ENCODE measurements at regions not wholly inside any gene's neighbourhood (a gene's known extent, or its start where the extent isn't known, plus 50 kb on each side); places are given as distances from the start of the nearest gene placed in this dataset.
"Not testable (repeated sequence)": the region's sequence is repeated elsewhere in the genome, so short reads cannot be mapped to it uniquely, and the experiment has no call there.

DNA sequence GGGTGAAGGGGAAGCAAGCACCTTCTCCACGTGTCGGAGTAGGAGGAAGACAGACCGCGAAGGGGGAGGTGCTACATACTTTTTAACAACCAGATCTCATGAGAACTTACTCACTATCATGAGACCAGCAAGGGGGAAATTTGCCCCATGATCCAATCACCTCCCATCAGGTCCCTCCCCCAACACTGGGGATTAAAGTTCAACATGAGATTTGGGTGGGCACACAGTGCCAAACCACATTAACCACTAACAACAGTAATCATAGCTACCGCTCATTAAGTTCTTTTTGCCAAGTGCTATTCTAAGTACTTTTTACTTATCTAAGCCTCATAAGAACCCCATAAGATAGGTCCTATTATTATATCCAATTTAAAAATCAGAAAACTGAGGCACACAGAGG is 450.5 kb upstream of the DDI1 start:
- DNase-seq, result no peak

DNA sequence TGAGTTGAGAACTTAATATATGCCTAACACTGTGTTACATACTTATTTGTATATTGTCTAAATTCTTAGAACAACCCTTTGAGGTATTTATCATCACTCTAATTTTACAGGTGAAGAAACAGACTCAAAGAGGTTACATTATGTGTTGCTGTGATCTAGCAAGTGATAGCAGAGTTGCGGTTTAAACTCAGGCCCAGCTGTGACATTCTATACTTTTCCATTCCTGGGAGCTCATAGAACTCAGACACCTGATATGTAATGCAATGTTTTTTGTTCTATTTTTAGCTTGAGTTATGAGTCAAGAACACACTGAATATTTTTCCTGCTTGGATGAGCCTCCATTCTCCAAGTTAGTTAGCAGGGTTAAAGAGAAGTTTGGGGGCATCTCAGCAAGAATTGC is 449.7 kb upstream of the DDI1 start:
- DNase-seq, result no peak

DNA sequence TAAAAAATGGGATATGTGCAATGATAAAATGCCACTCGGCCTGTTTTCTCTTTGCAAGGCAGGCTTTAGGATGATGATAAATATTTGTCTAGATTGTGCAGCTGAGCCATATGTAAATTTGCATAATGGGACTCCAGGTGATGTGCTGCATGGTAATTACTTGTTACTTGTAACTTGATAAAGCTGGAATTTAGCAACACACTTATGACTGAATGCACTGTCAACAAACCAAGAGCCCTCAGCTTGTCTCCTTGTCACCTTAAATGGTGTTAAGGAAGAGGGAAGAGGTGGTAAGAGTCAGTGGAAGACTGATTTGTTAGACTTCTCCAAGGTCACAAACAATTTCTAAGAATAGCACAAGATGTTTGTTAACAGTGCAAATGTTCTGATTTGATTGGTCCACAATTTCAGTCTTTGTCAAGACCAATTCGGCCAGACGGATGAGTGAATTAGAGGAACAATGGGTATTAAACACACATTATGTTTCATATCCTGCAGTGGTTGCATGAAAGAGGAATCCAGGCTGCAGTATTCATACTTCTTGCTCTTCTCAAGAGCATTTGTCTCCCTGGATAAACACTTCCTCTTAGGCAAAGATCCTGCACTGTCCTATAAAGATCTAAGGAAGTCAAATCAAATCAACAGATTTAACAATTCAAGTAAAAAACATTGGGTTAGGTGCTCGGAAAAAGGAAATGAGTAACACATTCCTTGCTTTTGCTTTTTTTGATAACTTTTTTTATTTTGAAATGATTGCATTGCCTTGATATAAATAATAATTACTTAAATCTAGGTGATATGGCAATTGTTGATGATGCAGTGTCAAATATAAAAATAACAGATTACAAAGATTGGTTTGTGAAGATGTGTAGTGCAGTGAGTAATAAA is 448.3 kb upstream of the DDI1 start:
- no peak for DNase-seq

DNA sequence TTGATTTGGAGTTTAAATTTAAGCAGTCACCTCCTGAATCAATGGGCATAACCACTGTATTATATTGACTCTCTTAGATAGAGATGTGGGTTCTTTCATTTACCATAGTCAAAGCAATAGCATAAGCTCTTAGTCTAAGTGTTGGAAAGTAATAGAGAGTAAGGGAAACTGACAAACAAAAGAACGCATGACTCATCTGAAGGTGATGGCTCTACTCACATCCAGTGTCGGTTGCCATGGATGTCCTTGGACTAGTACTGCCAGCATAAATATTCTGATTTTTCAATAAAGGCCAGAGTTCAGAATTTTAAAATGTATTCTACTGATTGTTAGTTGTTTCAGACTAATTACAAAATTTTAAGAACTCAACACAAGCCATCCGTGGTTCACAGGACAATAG is 444.9 kb upstream of the DDI1 start:
- no peak for DNase-seq

DNA sequence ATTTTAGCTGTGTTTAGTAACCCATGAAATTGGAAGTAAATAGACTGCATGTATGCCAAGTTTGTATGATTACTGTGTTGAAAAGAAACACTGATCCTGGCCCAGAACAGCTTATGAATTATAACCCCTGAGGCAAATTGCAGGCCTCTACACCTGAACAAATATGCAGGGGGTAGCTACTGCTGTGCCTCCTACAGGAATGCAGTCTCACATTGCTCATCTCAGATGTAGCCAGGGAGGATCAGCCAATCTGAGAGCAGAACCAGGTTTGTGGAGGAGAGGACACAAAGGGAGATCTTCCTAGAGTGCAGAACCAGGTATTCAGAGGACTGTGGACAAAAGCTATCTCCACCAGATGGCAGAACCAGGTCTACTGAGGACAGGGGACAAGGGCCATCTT is 442.2 kb upstream of the DDI1 start:
- DNase-seq, result no peak

DNA sequence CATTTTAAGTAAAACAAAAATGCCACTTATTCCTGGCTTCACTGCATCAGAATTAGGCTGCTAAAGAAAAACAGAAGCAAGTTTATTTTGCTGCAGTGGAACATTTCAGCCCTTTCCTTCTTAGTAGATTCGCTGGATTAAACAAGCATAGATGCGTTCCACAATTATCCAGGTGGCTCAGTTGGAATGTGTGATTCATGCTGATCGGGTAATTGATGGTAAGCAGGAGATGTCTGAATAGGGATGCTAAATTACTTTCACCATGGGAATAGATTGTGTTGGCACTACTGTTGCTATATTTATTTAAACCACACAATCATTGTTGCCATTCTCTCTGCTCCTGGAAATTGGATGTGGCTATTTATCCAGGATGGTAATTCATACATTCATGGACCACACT is 440.1 kb upstream of the DDI1 start:
- no peak for DNase-seq

DNA sequence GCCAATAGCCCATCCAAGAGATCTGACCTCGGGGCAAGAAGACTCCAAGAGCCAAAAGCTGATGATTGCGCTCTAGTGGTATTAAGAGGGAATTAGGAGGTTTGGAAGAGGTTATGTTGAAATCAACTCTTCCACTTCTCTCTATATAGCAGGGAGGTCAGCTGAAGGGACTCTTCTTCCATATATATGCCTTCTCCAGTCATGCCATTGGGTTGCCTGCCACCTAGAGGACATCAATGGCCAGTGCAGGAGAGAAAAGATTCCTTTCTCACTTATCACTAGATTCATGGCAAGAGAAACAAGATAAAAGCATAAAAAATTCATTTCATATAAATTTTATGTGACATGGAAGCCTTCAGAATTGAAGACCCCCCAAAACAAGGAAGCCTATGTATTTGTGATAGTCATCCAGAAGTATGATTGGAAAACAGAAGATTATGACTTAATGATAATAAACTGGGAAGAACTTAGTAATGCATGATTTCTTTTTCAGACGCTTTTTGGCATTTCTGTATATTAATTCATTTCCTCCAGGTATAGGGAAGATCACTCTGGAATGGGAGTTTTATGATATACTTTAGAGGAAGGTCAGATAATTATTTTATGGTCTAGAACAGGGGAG is 435.1 kb upstream of the DDI1 start:
- DNase-seq, result peak; percentile 31

DNA sequence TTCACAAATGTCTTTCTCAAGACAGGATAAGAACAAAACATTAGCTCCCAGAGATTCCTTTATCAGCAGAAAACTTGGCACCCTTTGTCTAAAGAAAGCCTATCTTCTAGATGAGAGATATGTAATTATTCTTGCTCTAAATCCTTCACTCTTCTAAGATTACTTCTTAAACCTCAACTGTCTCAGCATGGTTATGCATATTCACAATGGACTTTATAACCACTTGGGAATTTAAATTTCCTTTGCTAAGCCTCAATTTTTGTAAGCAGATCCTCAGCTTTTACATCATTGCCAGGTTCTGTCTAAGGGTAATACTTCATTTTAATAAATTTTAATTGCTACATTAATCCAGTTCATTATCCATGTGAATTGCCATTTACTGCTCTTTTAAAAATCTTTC is 433.6 kb upstream of the DDI1 start:
- DNase-seq, result no peak

DNA sequence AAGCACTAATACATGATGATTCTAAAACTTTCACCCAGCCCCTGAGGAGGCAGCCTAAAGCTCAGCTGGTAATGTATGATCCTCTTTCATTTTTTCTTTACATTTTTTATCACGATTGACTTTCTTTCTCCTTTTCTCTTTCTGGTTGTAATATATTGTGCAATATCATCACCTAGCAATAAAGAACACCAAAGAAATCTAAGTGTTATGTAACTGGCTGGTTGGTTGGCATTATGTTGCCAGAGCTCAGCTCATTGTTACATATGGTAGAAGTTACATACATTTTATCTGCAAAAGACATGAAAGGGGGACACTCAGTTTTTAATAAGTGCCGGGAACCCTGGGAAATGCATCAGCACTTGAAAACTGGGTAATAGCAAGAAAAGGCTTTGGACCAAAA is 432.1 kb upstream of the DDI1 start:
- no peak for DNase-seq

DNA sequence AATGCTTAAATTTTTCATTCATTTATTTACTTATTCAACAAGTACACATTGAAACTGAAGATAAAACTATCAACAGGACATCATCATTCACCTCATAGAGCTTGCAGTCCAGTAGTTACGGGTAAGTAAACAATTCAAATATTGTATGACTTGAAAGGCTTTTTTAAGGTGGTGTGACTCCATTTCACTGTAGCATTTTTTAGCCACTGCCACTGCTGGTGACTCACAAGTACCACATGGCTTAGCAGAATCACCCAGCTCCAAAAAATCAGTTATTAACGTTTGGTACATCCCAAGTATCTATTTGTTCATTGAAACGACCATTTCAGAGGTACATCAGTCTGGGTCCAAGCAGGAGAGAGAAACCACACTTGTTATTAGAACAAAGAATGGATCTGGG is 427.9 kb upstream of the DDI1 start:
- DNase-seq, result no peak

DNA sequence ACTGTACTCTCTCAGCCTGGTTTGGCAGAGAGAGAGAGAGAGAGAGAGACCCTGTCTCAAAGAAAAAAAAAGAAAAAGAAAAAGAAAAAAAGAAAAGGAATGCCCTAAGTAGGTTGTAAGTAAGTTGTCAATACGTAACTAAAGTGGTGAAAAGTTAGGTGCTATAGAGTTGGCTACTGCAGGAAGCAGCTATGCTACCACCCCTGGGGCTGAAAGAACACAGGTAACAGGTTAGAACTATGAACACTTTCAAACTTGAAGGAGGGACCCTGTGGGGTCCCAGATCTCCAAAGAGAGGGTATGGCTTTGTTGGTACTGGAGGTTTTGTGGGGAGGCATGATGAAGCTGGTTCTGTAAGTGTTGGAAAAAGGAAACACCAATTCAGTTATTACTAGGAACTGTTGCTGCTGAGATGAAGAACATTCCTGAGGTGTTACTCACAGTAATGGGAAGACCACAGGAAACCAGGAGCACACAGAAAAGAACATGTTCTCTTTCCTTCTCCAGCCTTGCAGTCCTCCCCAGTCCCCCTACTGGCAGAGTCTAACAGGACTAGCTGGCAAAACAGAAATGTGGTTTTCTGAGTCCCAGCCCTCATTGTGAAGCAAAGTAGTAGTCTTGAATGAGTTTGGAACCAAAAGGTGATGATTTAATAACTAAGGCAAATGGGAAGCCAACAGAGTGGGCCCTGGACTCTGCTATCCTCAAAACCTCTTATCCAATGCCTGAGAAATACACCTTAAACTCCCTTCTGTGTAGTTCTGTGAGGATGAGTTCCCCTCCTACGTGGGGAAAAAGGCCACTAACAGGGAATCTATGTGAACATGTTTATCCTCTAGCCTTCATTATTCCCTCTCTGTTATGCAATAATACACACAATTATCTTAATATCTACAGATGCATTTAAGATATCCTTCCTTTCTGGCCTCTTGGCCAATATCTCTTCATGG is 427.0 kb upstream of the DDI1 start:
- no peak for DNase-seq

DNA sequence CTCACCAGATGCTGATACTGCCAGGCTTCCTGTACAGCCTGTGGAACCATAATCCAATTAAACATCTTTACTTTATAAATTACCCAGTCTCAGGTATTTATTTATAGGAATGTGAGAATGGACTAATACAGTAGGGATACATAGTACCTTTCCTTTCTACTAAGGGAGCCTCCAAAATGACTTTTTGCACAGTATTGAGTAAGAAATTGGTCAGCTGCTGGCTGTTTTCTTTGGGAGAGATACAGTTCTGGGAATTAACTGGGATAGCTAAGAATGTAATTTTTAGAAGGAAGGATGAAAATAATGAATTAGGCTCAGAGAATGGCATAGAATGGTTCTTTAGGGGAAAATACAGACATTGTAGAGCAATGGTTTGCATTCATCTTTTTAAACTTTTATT is 426.0 kb upstream of the DDI1 start:
- no peak for DNase-seq

DNA sequence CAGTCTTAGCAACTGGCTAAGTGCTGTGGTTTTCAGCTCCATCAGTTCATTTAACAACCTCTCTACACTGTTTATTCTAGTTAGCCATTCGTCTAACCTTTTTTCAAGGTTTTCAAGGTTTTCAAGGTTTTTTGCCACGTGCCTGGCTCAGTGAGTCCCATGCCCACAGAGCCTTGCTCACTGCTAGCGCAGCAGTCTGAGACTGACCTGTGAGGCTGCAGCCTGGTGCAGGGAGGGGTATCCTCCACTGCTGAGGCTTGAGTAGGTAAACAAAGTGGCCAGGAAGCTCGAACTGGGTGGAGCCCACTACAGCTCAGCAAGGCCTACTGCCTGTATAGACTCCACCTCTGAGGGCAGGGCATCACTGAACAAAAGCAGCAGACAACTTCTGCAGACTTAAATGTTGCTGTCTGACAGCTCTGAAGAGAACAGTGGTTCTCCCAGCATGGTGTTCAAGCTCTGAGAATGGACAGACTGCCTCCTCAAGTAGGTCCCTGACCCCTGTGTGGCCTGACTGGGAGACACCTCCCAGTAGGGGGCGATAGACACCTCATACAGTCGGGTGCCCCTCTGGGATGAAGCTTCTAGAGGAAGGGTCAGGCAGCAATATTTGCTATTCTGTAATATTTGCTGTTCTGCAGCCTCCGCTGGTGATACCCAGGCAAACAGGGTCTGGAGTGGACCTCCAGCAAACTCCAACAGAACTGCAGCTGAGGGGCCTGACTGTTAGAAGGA is 424.7 kb upstream of the DDI1 start:
- not testable (repeated sequence) for DNase-seq

DNA sequence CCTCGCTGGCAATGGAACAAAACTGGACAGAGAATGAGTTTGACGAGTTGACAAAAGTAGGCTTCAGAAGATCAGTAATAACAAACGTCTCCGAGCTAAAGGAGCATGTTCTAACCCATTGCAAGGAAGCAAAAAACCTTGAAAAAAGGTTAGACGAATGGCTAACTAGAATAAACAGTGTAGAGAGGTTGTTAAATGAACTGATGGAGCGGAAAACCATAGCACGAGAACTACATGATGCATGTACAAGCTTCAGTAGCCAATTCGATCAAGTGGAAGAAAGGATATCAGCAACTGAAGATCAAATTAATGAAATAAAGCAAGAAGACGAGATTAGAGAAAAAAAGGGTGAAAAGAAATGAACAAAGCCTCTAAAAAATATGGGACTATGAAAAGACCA is 424.0 kb upstream of the DDI1 start:
- DNase-seq, result not testable (repeated sequence)

DNA sequence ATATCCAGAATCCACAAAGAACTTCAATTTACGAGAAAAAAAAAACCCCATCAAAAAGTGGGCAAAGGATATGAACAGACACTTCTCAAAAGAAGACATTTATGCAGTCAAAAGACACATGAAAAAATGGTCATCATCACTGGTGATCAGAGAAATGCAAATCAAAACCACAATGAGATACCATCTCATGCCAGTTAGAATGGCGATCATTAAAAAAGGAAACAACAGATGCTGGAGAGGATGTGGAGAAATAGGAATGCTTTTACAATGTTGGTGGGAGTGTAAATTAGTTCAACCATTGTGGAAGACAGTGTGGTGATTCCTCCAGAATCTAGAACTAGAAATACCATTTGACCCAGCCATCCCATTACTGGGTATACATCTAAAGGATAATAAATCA is 419.9 kb upstream of the DDI1 start:
- not testable (repeated sequence) for DNase-seq

DNA sequence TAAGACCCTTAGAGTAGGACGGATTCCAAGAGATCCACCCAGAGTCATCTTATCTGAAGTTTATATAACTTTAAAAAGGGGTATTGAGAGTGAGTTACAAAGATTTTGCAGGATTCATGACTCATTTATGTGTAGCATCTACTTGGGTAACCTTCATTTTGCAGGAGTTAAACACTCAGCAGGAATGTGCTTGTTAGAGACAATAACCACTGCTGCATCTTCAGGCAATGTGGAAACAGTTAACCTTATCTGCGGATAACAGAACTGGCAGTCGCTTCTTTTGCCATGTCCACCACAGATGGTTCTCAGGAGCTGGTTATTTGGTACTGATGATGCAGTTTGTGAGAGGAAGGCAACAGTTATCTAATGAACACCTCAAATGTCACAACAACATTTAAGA is 417.9 kb upstream of the DDI1 start:
- no peak for DNase-seq

DNA sequence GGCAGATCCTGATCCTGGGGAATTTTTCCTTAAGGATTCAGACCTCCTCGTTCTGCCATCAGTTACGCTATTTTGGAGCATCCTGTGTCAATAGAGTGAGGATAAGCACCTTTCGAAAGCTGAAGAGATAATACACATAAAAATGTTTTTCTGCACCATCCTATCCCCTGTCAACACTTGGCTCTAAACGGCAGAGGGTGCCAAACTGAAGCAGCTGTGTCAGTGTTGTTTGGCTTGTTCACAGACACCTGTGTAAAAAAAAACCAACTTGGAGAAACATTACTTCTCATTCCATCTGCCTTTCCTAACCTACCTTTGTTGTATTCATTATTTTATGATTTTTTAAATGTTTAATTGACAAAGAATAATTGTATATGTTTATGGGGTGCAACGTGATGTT is 417.0 kb upstream of the DDI1 start:
- no peak for DNase-seq

DNA sequence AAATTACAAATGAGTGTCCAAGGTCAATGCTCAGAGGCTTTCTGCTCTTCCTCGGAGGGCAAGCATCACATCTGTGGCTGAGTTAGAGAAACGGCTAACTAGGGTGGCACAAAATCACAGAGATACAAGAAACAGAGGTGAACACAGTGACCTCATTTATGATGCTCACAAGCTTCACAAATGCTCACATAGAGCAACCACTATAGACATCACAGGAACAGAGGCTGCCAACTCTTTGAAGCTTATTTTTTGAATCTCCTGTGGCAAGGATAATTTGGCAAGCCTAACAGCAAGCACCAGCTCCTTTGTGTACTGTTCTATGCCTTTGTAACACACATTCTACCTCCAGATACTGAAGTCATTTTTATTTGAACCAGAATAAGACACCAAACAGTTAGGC is 416.5 kb upstream of the DDI1 start:
- DNase-seq, result no peak

DNA sequence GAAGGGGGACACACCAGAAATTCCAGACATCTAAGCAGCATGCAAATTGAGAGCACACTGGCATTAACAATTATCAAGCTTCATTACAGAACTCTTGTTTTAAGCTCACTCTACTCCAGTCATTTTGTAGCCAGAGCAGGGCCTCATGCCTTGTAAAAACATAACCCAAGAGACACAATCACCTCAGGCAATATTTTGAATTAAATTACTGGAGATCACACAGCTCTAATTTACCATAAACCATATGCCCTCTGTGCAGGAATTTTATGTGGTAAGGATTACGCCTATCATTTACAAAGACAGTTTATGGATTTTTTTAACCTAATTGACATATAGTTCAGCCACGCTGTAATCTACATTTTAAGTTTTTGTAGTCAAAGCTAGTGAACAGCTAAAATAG is 414.1 kb upstream of the DDI1 start:
- no peak for DNase-seq

DNA sequence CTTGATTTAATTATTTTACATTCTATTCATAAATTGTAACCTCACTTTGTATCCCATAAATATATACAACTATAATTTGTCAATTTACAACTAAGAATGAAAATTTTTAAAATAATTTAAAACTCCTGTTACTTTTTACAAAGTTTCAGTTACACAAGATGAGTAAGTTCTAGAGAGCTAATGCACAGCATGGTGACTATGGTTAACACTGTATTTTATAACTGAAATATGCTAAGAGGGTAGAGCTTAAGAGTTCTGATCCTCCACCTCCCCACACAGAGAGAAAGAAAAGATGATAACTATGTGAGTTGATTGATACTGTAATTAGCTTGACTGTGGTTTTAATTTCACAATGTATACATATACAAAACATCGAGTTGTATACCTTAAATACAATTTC is 412.5 kb upstream of the DDI1 start:
- DNase-seq, result no peak

DNA sequence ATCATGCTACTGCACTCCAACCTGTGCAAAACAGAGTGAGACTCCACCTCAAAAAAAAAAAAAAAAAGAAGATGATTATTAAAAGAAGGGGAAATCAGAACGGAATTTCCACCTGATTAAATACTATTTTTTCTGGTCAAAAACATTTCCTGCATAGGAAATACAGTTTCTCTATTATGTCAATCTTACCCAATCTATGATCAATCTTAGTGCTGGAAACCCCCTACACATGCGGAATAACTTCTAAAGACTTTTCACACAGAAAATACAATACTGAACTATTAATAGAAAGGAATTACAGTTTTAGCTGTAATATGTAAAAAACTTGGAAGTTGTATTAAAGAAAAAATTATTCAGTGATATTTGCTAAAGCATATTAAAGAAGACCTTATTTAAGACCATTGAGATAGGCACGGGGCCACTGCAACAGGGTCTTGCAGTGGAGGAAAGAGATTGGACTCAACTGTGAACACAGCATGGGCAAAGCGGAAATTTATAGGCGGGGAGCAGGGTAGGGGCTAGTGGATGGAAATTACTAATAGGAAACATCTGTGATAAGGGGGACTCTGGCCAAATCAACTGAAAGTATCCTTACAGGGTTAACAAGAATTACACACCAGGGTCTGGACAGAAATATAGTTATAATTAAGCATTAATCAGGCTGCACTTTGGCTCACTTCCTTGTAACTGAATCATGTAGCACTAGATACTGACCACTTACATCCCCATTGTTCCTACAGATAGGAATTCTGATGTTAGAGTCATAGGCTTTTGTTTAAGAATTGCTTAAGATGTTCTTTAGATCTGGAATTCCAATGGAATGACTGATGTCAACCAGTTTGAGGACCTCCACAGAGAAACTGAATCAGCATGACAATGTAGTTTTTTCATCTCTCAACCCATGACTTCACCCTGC is 411.5 kb upstream of the DDI1 start:
- no peak for DNase-seq

DNA sequence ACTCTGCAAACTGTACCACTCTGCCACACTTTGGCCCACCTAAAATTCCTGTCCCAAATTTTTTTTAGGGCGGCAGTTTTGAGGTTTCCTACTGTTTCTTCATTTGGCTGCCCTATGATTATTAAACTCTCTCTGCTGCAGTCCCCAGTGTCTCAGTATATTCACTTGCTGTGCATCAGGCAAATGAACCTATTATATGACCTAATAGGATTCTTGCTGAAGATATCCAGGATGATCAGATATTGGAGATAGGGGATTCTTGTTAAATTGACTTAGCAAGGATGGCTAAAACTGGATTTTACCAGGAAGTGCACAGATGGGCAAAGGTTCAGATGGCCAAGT is 410.8 kb upstream of the DDI1 start:
- no peak for DNase-seq

All from NCI-H2029 treated with DMSO at 0.1 percent for 48 hours (cell line).